Stimulated activated CD4-positive, alpha-beta T cell treated with anti-CD3 and anti-CD28 coated beads, Interleukin-12 subunit alpha, Interleukin-12 subunit beta, amount 100 ng/mL, for 4 hours (primary cell): ENCODE measurements at regions not wholly inside any gene's neighbourhood (a gene's known extent, or its start where the extent isn't known, plus 50 kb on each side); places are given as distances from the start of the nearest gene placed in this dataset.
"Not testable (repeated sequence)": the region's sequence is repeated elsewhere in the genome, so short reads cannot be mapped to it uniquely, and the experiment has no call there.

Experiments used
- DNase-seq: peaks from one replicate; pipeline ENCODE4 v3.0.0-alpha.2; 2020

DNA sequence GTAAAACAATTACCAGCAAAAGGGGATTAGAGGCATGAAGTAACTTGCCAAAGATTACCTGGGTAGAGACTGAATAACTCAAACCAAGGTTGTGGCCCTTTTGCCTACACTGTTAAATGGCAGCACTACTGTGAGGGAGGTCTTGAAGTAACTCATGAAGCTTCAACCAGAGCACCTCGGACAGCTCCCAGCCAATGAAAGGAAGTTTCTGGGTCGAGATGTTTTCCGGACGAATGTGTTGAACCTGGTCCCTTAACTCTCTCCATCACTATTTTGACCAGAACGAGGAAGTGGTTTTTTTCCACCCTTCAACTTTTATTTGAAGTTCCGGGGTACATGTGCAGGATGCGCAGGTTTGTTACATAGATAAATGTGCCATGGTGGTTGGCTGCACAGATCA, 133.6 kb upstream of the PRKCQ start:
- no peak for DNase-seq

GRCh38 chr10:6713120-6713519, 133.0 kb upstream of the PRKCQ start:
- no peak for DNase-seq

- DNase-seq, result no peak
Measured at GRCh38 chr10:6711881-6712280, 131.8 kb upstream of the PRKCQ start.

DNA sequence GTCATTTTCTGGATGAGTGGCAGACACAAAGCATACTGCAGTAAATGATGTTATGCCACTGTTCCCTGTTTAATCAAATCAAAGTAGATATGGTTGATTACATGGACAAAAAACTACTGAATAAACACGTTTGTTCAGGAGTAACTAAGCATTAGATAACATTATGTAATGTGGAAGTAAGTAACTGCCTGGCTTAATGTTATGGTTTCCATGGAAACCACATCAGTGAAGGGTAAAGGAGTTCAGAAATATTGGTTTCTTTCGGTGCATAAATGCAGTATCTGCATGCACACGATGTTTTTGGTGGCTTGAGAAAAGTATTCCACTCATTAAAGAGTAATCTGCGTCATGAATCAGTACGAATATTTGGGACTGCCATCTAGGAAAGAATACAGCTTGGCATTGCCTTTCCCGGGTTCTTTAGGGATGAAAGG, 131.3 kb upstream of the PRKCQ start:
- no peak for DNase-seq

GRCh38 chr10:6707352-6707751, 127.3 kb upstream of the PRKCQ start:
- no peak for DNase-seq

DNA sequence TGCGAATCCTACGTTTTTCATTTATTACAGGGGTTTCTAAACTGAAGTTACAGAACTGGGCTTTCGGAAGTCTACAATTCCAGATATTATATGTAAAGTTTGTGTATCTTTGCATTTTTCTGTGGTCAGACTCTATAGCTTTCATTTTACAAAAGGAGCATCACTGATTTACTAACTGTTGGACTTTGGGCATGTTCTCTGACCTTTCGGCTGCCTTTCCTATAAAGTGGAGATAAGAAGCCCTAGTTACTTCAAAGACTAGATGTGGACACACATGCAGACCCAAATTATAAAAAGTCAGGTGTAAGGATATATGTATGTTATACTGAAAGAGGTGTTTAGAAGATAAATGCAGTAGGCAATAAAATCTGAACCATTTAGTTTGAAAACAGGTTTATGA, 126.6 kb upstream of the PRKCQ start:
- no peak for DNase-seq

DNA sequence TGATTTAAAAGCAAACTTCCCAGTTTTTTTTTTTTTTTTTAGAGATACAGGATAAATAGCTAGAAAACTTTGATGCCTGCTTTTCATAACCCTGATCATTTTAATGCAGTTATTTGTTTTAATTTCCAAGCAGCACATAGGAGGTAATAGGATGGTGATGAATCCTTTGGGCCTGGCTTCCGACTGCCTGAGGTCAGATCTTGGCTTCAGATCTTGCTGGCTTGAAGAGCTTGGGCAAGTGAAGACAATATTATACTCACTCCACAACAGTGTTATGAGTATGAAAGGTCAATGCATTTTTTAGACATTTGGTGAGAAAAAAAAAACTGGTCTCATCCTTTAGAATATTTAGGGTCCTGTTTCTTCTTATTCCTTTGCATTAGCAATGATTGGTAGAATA, 124.8 kb upstream of the PRKCQ start:
- DNase-seq, result no peak

DNA sequence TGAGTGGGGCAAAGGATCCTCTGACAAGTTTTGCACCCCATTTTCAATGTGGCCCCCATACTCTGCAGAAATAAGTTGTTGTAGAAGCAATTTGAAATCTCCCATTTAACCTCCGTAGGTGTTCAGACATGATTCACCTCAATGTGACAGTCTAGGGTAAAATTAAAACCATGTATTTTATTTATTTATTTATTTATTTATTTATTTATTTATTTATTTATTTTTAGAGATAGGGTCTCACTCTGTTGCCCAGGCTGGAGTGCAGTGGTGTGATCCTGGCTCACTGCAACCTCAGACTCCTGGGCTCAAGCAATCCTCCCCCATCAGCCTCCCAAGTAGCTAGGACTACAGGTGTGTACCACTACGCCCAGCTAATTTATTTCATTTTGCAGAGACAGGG, 122.8 kb upstream of the PRKCQ start:
- DNase-seq, result not testable (repeated sequence)

DNA sequence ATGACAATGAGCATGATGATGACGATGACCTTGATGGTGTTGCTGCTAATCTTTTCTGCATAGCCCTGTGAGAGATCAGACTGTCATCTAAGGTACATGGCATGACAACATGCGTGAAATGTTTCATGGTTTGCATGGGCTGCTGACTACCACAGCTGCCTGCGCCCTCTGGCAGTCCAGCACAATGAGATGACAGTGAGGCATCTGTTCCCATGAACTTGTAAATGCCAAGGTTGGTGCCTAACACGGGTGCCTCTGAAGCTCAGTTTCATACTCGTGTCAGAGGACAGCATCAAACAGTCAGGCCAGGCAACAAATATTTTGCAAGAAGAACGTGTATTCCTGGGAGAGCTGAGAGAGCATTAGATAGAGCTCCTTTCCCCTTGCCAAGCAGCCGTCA, 122.0 kb upstream of the PRKCQ start:
- no peak for DNase-seq

DNA sequence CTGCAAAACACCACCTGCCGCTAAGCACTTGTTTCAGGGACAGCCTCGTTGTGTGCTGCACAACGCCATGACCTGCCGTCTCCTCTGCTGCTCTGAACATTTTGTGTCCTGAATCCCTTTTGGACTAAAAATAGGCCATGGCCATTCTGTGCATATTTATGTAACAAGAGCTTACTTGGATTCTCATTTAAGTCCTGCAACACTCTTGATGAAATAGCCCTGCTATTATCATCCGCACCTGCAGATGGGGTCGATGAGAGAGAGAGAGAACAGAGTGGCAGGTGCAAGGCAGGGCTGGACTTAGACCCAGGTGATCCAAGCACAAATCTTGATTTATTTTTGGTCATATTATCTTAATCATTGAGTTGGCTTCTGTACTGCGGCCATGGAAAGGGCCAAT, 121.2 kb upstream of the PRKCQ start:
- no peak for DNase-seq

DNA sequence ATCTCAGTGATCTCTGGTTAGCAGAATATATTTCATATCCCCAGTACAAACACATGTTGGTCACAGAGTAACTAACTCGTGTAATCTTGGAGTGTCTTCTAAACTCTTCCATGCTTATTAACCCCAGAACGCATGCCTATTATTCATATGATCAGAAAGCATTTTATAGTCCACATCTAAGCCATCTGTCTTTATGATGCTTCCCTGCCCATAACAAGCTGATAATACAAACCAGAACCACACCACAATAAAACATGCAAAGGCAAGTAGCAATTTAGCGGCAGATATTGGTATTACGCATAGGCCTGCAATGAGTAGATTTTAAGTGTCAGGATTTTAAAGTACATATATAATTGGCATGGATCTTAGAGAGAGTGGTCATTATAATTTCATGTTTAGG, 120.0 kb upstream of the PRKCQ start:
- DNase-seq, result no peak

- no peak for DNase-seq
Measured at GRCh38 chr10:6699336-6699735, 119.3 kb upstream of the PRKCQ start.

- DNase-seq, result no peak
Measured at GRCh38 chr10:6695519-6695918, 115.4 kb upstream of the PRKCQ start.

GRCh38 chr10:6694447-6695140, 114.5 kb upstream of the PRKCQ start:
- no peak for DNase-seq

- DNase-seq, result no peak
Measured at GRCh38 chr10:6692856-6693255, 112.8 kb upstream of the PRKCQ start.

- no peak for DNase-seq
Measured at GRCh38 chr10:6692103-6692502, 112.0 kb upstream of the PRKCQ start.

DNA sequence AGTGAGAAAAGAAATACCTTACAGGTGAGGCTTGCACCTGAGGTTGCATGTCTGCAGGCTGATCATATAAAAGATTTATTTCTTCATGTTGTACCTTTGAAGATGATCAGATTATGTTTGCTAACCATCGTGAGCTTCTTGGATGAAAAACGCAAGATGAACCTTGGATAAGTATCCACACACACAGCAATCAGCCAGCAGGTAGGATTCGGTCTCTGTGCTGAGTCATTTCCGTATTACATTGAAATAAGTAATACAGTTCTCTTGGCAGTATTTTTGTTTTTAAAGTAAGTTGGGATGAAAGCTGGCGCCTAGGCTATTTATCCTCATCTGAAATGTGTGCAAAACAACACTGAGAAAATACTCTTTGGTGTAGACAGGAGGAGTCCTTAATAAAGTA, 109.0 kb upstream of the PRKCQ start:
- DNase-seq, result no peak

GRCh38 chr10:6680735-6681134, 100.7 kb upstream of the PRKCQ start:
- no peak for DNase-seq

DNA sequence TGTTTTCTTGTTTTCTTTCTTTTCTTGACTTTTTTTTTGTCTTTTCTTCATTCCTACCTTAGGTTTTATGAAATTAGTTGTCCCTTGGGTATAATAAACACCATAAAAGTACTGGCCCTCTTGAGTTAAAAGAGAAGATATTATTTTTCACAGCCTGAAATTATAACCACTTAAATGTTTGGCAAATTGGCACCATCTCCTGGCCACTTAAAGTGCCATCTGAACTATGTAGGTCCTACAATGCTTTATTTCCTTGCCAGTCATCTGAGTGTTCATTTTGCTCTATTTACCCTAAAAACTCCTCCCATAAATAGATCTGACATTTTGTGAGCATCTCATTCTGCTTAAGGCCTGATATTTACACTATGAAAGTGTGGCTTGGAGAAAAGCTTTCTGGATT, 98.9 kb upstream of the PRKCQ start:
- no peak for DNase-seq

GRCh38 chr10:6678211-6678803, 98.2 kb upstream of the PRKCQ start:
- peak; percentile 58 for DNase-seq

- DNase-seq, result not testable (repeated sequence)
Measured at GRCh38 chr10:6677129-6677528, 97.1 kb upstream of the PRKCQ start.

DNA sequence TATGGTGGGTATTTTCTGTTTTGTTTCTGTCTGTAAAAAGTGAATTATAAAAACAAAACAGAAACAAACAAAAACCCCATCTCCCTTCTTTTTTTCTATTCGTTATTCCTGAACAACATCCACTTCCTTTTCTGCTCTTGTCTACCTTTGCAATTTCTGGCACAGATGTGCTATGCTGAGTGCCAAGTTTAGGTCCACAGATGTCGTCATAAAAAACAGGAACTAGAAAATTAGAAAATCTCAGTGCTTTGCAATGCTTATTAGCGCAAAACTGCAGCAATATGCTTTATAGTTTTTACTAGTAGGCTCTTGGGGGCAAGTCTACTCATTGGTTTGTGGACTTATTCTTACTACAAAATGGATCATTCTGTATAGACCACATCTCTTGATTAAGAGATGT, 94.2 kb upstream of the PRKCQ start:
- no peak for DNase-seq

DNA sequence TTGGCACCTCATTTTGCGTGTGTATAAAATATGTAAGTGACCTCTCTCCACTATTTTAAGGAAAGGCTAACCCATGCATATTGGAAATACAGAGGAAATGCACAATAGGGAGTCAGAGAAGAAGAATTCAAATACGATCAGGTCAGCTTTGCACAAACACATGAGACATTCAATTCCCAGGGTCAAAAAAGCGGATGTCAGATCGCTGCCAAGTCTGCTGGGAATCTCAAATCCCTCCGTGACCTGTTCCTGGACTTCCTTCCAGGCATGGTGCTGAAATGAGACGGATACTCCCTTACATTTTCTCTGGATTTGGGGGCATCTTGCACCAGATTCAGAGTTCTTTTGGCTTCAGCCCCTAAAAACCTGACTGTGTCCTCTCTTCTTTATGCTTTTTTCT, 91.9 kb upstream of the PRKCQ start:
- DNase-seq, result no peak

GRCh38 chr10:6669269-6669859, 89.3 kb upstream of the PRKCQ start:
- no peak for DNase-seq
